Activated T-cell treated with anti-CD3 and anti-CD28 coated beads for 4 hours (primary cell): ENCODE measurements at regions not wholly inside any gene's neighbourhood (a gene's known extent, or its start where the extent isn't known, plus 50 kb on each side); places are given as distances from the start of the nearest gene placed in this dataset.

Source experiments
- DNase-seq: peaks from one replicate; pipeline ENCODE4 v3.0.0-alpha.2; 2020

- peak; percentile 27 for DNase-seq
Measured at GRCh38 chr2:212686285-212686895, 147.8 kb upstream of the ERBB4 start.

- no peak for DNase-seq
Measured at GRCh38 chr2:212683346-212684097, 144.9 kb upstream of the ERBB4 start.

- DNase-seq = no peak
Measured at GRCh38 chr2:212682937-212683336, 144.3 kb upstream of the ERBB4 start.

GRCh38 chr2:212677466-212677865 lies 138.9 kb upstream of the ERBB4 start:
- no peak for DNase-seq

- no peak for DNase-seq
Measured at GRCh38 chr2:212672186-212672585, 133.6 kb upstream of the ERBB4 start.

GRCh38 chr2:212669761-212670160 lies 131.2 kb upstream of the ERBB4 start:
- DNase-seq = no peak

GRCh38 chr2:212667751-212668316 lies 129.2 kb upstream of the ERBB4 start:
- DNase-seq = no peak

GRCh38 chr2:212665948-212666347 lies 127.3 kb upstream of the ERBB4 start:
- no peak for DNase-seq

GRCh38 chr2:212659441-212659840 lies 120.8 kb upstream of the ERBB4 start:
- DNase-seq = no peak

- no peak for DNase-seq
Measured at GRCh38 chr2:212649646-212650045, 111.0 kb upstream of the ERBB4 start.

- no peak for DNase-seq
Measured at GRCh38 chr2:212646698-212647366, 108.2 kb upstream of the ERBB4 start.

GRCh38 chr2:212644195-212644837 lies 105.7 kb upstream of the ERBB4 start:
- DNase-seq = no peak

GRCh38 chr2:212640428-212640827 lies 101.8 kb upstream of the ERBB4 start:
- no peak for DNase-seq

- DNase-seq = no peak
Measured at GRCh38 chr2:212638694-212639093, 100.1 kb upstream of the ERBB4 start.

- no peak for DNase-seq
Measured at GRCh38 chr2:212628586-212628985, 90.0 kb upstream of the ERBB4 start.

- no peak for DNase-seq
Measured at GRCh38 chr2:212626371-212626918, 87.8 kb upstream of the ERBB4 start.

- DNase-seq = no peak
Measured at GRCh38 chr2:212619954-212620353, 81.4 kb upstream of the ERBB4 start.

- DNase-seq = no peak
Measured at GRCh38 chr2:212618636-212619035, 80.0 kb upstream of the ERBB4 start.

- DNase-seq = no peak
Measured at GRCh38 chr2:212610872-212611425, 72.3 kb upstream of the ERBB4 start.

GRCh38 chr2:212609479-212609878 lies 70.9 kb upstream of the ERBB4 start:
- no peak for DNase-seq

GRCh38 chr2:212607080-212607479 lies 68.5 kb upstream of the ERBB4 start:
- no peak for DNase-seq

- DNase-seq = no peak
Measured at GRCh38 chr2:212606232-212606631, 67.6 kb upstream of the ERBB4 start.

GRCh38 chr2:212596688-212597087 lies 58.1 kb upstream of the ERBB4 start:
- DNase-seq = no peak
